ENCODE measurements at regions not wholly inside any gene's neighbourhood (a gene's known extent, or its start where the extent isn't known, plus 50 kb on each side); places are given as distances from the start of the nearest gene placed in this dataset.

DNA sequence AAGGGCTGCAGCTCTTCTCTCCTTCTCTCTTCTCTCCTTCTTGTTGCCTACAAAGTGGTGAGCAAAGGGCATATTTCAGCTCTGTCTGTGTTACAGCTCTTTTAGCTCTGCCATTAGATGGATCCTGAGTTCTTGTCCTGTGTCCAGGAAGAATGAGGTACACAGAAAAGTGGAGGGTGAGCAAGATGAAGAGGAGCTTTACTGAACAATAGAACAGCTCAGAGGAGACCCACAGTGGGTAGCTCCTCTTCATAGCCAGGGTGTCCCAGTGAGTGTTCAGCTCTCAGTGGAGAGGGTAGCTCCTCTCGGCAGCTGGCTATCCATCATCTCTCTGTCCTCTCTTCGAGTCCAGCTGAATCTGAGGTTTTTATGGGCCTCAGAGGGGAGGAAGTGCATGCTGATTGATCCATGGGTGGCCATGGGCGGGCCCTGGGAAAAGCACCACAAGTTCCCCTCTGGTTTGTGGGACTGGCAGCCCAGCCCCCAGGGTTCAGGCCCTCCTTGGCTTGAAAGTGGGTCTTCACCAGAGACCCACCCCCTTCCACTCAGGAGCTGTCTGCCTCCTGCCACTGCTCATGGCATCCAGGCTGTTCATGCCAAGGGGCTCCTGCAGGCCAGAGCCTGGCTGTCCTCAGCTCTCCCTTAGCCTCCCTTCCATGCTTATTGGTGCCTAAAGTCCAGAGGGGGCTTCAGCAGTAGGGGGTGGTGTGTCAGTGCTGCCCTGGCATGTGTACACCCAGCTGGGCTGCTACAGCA is 109.1 kb upstream of the FAM180A start:
- Histone ChIP-seq H3K4me3 (ENCODE audit: low read depth in 1 of 3, low read length in 3 of 3) (no peak overlapping the region), H3K36me3 (ENCODE audit: control insufficient read depth in 4 of 4, insufficient read depth in 3 of 4, low read depth in 1 of 4, low read length in 3 of 4) (no peaks in the 10 kb centered on the region), H3K9me3 (ENCODE audit: control insufficient read depth in 4 of 4, low read length in 3 of 4) (peaks cover 2 to 7% (median 4%) of the 10 kb centered on the region in 4 donors), H3K27me3 (ENCODE audit: control insufficient read depth in 4 of 4, insufficient read depth in 4 of 4, low read length in 3 of 4) (no peaks in the 10 kb centered on the region), H3K27ac (ENCODE audit: low read depth in 1 of 2, low read length in 2 of 2) (no peak overlapping the region), H3K9ac (ENCODE audit: low read depth in 1 of 2, low read length in 2 of 2) (no peak overlapping the region), H3K4me1 (ENCODE audit: control insufficient read depth in 4 of 4, insufficient read depth in 4 of 4, low read length in 3 of 4) (no peaks in the 10 kb centered on the region)
- DNase-seq (ENCODE audit: low spot score) = no peak
- TF ChIP-seq FOXA1 (IDR thresholded peaks at IDR 0.05) = no peak
- TF ChIP-seq SP1 (IDR thresholded peaks at IDR 0.05) = no peak
- no peak for TF ChIP-seq HNF4A (conservative IDR thresholded peaks at IDR 0.05)
- no peak for TF ChIP-seq FOXA2 (IDR thresholded peaks at IDR 0.05)
- TF ChIP-seq YY1 (IDR thresholded peaks at IDR 0.05) = no peak
- no peak for TF ChIP-seq TAF1 (conservative IDR thresholded peaks at IDR 0.05)
- TF ChIP-seq JUND (IDR thresholded peaks at IDR 0.05) = no peak
- no peak for TF ChIP-seq NR2F2 (IDR thresholded peaks at IDR 0.05)
- TF ChIP-seq ZBTB33 (IDR thresholded peaks at IDR 0.05) = no peak
- no peak for TF ChIP-seq RAD21 (IDR thresholded peaks at IDR 0.05)
- 77% methylated on average over 3 of the region's 3 CpGs for WGBS

GRCh38 chr7:135856356-135857144 is 107.9 kb upstream of the FAM180A start:
- TF ChIP-seq TAF1 (conservative IDR thresholded peaks at IDR 0.05) (no peak), YY1 (IDR thresholded peaks at IDR 0.05) (no peak), SP1 (IDR thresholded peaks at IDR 0.05) (no peak)
- Histone ChIP-seq H3K36me3 (ENCODE audit: control insufficient read depth in 4 of 4, insufficient read depth in 3 of 4, low read depth in 1 of 4, low read length in 3 of 4) (no peaks in the 10 kb centered on the region), H3K4me1 (ENCODE audit: control insufficient read depth in 4 of 4, insufficient read depth in 4 of 4, low read length in 3 of 4) (no peaks in the 10 kb centered on the region), H3K9ac (ENCODE audit: low read depth in 1 of 2, low read length in 2 of 2) (no peak overlapping the region), H3K9me3 (ENCODE audit: control insufficient read depth in 4 of 4, low read length in 3 of 4) (peaks cover 1 to 7% (median 2%) of the 10 kb centered on the region in 4 donors), H3K27ac (ENCODE audit: low read depth in 1 of 2, low read length in 2 of 2) (no peak overlapping the region), H3K27me3 (ENCODE audit: control insufficient read depth in 4 of 4, insufficient read depth in 4 of 4, low read length in 3 of 4) (no peaks in the 10 kb centered on the region), H3K4me3 (ENCODE audit: low read depth in 1 of 3, low read length in 3 of 3) (no peak overlapping the region)
- 69% methylated on average over 6 of the region's 6 CpGs for WGBS
- no peak for DNase-seq (ENCODE audit: low spot score)

DNA sequence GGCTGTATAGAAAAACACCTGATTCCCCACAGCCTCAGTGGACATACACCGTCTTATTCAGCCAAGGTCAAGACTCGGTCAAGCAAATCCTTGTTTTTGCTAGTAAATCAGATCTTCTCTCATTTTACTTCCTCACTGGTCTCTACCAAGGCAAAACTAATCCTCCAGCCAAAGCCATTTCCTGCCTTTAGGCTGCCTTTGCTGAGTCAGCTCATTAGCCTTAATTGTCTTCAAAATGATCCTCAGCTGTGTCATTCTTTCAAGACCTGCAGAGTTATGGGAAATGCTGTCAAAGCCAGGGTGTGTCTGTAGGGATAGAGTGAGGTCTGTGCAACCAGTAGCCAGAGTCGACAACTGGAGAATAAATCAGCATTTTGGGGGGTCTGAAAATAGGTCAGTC is 107.2 kb upstream of the FAM180A start:
- H3K4me3 ChIP-seq (ENCODE audit: low read depth in 1 of 3, low read length in 3 of 3) = no peak overlapping the region
- H3K4me1 ChIP-seq (ENCODE audit: control insufficient read depth in 4 of 4, insufficient read depth in 4 of 4, low read length in 3 of 4) = no peaks in the 10 kb centered on the region
- no peak overlapping the region for H3K9ac ChIP-seq (ENCODE audit: low read depth in 1 of 2, low read length in 2 of 2)
- H3K36me3 ChIP-seq (ENCODE audit: control insufficient read depth in 4 of 4, insufficient read depth in 3 of 4, low read depth in 1 of 4, low read length in 3 of 4) = no peaks in the 10 kb centered on the region
- H3K27me3 ChIP-seq (ENCODE audit: control insufficient read depth in 4 of 4, insufficient read depth in 4 of 4, low read length in 3 of 4) = no peaks in the 10 kb centered on the region
- H3K9me3 ChIP-seq (ENCODE audit: control insufficient read depth in 4 of 4, low read length in 3 of 4) = peaks cover 0 to 7% (median 2%) of the 10 kb centered on the region in 4 donors
- TF ChIP-seq JUND (IDR thresholded peaks at IDR 0.05) (no peak), FOXA2 (IDR thresholded peaks at IDR 0.05) (no peak), GABPA (IDR thresholded peaks at IDR 0.05 in 1 of 2, conservative IDR thresholded peaks at IDR 0.05 in 1 of 2) (no peak), SP1 (IDR thresholded peaks at IDR 0.05) (no peak), ATF3 (IDR thresholded peaks at IDR 0.05) (no peak), NR2F2 (IDR thresholded peaks at IDR 0.05) (no peak), HNF4G (IDR thresholded peaks at IDR 0.05) (no peak)
- TF ChIP-seq, protein P1, sequence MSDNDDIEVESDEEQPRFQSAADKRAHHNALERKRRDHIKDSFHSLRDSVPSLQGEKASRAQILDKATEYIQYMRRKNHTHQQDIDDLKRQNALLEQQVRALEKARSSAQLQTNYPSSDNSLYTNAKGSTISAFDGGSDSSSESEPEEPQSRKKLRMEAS (IDR thresholded peaks at IDR 0.05) = no peak
- no peak for DNase-seq (ENCODE audit: low spot score)
- WGBS = 59% methylated on average over 3 of the region's 3 CpGs
- no peak overlapping the region for H3K27ac ChIP-seq (ENCODE audit: low read depth in 1 of 2, low read length in 2 of 2)
